NCI-H2196 (cell line): ENCODE measurements at regions not wholly inside any gene's neighbourhood (a gene's known extent, or its start where the extent isn't known, plus 50 kb on each side); places are given as distances from the start of the nearest gene placed in this dataset.

Source experiments
- DNase-seq: peaks from one replicate; lab custom pipeline; 2025; ENCODE audit not compliant: unreplicated experiment; lab: John Stamatoyannopoulos, UW

GRCh38 chr2:215697003-215697402, 261.1 kb upstream of the FN1 start:
- no peak for DNase-seq

DNA sequence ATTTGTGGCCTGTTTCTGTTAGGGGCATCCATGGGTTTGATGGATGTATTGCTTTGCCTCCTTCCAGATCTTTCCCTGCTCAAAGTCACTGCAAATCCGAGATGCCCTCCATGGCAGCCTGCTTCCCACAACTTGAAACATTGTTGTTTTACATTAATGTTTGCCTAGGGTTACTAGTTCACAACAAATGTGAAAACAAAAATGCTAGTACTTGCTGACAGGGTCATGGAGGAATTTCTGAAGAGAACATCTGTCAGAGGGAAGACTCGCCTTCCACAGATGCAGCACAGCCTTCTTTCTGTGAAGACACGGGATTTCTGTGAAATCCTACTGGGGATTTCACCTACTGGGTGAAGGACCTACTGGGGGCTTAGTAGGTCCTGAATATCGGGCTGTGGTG, 260.0 kb upstream of the FN1 start:
- no peak for DNase-seq

- DNase-seq: no peak
Observed at GRCh38 chr2:215693999-215694580, 258.2 kb upstream of the FN1 start.

DNA sequence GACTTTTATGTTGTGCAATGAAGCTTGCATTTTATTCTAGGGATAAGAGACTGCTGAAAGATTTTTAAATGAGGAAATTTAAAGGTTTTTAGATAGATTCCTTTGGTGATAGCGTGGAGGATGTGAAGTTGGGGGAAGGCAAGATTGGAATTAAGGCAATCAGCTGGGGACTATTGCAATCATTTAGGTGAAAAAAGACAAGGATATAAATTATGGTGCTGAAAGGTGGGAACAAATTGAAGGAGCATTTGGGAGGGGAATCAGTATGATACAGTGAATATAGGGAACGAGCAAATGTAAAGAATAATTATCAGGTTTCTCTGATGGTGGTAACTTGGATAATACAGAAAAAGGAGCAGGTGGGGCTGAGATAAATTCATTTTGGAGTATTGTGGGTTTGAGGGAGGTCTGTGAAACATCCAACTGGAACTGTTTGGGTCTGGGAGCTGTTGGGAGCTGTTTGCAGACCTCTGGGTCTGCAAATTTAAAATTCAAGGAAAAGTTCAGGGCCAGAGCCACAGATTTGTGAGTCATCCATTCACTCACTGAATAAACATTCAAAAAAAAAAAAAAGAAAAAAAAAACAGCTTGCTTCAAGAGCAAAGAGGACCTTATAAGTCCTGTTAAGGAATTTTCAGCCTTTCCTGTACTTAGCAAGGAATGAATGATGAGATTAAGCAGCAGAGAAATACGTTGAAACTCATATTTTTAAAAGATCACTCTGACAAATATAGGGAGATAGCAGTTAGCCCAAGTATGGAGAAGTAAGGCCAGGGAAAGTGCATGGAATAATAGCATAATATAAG, 257.5 kb upstream of the FN1 start:
- DNase-seq: no peak

GRCh38 chr2:215692387-215693079, 256.7 kb upstream of the FN1 start:
- DNase-seq: no peak

DNA sequence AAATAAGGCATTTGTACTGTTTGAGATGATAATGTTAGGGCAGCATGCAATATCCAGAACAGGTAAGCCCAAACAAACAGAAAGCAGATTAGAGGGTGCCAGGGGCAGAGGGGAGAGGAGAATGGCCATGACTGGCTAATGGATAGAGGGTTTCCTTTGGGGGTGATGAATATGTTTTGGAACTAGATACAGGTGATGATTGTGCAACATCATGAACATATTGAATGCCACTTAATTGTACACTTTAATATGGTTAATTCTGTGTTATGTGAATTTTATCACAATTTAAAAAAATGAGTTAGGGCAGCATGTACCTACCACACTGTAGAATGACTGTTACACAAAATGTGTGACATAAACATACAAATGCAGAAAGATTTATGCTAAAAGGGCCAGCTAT, 255.5 kb upstream of the FN1 start:
- no peak for DNase-seq

DNA sequence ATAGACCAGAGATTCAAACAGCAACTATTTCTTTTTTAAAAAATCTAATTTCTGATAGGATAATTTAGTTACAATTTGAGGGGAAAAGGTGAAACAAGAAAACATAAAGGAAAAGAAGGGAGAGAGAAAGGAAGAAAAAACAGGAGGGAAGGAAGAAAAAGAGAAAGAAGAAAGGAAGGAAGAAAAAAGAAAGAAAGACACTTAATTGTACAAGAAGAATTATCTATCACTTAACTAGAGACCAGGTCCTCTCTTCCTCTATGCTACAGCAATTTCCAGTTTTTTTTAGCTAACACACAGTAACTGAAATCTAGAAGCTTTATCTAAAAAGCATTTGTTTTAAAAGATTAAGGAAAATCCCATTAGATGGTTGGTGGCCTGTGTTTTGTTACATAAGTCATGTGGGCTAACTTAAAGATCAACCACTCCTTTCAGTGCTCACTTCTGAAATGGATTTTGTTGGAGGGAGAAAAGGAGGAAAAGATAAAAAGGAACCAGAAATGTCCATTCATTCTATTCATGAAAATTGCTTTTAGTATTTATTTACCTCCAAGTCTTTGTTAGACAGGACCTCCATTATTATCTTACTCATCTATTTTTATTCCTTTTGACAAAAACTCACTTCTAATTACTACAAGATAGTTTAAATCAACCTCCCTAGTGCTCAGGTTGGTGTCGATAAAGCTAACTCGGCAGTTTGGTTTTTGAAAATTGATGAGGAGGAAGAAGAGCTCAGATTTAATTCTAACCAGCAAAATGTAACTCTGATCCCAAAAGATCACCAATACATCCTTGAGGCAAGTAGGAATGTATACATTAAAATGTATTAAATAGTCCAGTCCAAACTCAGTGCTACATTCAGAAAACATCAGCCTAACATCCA, 251.5 kb upstream of the FN1 start:
- no peak for DNase-seq

GRCh38 chr2:215685238-215685990, 249.5 kb upstream of the FN1 start:
- DNase-seq: no peak

- no peak for DNase-seq
Observed at GRCh38 chr2:215684448-215685237, 248.8 kb upstream of the FN1 start.

GRCh38 chr2:215683295-215683694, 247.4 kb upstream of the FN1 start:
- no peak for DNase-seq

DNA sequence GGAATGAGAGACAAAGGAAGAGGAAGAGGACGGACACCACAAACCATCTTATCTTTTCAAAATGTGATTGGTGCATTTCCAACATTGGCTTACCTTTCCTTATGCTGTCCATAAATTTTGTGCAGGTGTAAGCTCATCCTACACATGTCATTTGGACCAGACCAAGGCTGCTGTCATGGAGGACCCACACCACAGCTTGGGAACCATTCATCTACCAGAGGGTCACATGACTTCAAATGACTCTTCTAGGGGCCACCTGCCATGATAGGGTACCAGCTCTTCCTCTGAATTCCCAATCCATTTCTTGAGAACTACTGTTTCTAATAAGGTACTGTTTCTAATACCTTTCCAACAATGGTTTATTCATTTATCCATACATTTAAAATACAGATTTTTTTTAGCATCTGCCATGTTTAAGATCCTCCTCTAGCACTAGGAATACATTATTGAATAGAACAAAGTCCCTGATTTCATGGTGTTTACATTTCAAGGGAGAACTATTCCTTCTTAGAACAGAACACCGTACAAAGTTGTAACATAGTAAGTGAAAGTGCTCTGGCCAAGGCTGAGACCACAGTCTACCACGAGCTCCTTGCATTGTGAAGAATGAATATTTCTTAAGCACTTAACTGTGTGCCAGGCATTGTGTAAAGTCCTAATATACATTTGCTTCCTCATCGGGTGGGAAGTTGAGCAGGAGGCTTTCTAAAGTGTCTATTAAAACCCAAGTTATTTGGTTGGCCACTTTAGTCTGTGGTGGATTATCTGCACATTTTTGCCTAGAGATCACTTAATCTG, 246.1 kb upstream of the FN1 start:
- no peak for DNase-seq

DNA sequence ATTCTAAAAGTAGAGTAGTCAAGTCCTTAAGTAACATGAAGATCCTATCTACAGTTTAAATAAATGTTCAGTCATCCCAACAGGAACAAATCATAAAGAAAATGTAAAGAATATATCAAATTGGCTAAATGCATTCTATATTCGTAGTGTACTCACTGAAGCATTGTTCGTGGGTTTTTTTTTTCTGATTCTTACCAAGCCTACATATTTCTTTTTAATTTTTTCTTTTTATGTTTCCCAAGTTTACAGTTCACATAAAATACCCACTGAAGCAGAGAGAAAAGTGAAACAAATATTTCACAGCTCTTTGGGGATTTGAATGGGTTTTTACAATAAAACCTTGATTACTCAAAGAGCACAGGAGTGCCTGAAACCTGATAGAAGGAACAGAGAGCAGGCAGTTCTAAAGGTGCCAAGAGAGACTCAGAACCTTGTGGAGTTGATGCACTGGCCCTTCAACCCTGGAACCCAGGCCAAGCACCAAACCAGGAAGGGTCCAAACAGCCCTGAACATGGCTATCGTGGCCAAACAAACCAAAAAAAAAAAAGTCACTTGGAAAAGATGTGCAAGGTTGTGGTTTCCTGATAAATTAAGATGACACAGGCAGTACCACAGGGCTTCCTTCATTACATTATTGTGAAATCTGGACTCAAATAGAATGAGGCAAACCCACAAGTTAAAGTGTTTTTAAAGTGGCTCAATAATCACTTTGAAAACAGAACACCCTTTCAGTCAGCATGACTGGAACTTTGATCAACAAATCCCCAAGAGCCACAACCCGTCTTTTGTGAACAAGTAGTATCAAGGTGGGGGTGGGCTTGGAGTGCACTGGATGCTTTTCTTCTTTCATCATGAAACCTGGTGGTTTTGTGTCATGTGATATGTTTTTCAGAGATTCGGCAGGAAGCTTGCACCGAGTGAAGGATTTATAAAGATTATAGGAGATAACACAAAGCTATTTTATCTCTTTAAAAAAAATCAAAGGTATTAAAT, 245.0 kb upstream of the FN1 start:
- DNase-seq: peak; percentile 81

DNA sequence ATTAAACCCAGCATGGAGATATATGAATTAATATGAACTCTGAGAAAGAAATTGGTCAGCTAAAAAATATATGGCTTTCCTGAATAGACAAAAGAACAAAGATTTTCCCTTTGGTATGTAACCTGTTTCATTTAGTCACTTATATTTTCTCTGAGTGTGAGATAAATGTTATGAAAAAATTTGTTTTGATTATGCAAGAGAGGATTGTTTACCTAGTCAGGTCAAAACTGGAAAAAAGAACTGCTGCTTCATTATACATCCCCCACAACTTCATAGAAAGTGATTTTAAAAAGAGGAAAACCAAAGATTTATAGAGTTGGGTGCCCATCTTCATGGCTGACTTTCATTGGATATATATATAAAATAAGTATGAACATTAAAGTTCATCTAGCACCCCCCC, 242.2 kb upstream of the FN1 start:
- no peak for DNase-seq

GRCh38 chr2:215677481-215677880, 241.6 kb upstream of the FN1 start:
- DNase-seq: no peak

- no peak for DNase-seq
Observed at GRCh38 chr2:215672406-215672805, 236.5 kb upstream of the FN1 start.

GRCh38 chr2:215671691-215672090, 235.8 kb upstream of the FN1 start:
- DNase-seq: no peak

- no peak for DNase-seq
Observed at GRCh38 chr2:215671244-215671643, 235.4 kb upstream of the FN1 start.

DNA sequence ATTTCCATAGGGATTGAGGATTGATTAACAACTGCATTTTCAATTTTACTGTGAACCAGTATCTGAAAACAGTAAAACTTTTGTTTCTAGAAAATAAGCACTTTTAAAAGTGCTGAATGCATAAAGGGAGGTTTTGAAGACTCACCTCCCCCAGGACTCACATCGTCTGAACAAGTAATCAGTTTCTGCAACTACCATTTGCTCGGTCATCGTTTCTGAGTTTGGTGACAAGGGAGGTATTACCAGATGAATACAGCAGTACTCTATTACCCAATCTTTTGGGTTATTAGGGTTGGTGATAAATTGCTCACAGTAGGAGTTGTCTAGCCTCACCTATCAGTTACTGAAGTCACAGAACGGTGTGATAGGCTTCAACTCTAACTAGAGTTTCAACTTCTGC, 234.5 kb upstream of the FN1 start:
- no peak for DNase-seq
